IMR-90 (cell line): ENCODE measurements at regions not wholly inside any gene's neighbourhood (a gene's known extent, or its start where the extent isn't known, plus 50 kb on each side); places are given as distances from the start of the nearest gene placed in this dataset.

Experiments
- CEBPB ChIP-seq: IDR thresholded peaks from 2 replicates; pipeline ENCODE4 v1.6.1; 2012; ENCODE audit warnings: low read depth, low read length, improper control_type of control experiment
- CTCF ChIP-seq: conservative IDR thresholded peaks from 2 replicates; pipeline ENCODE4 v1.5.1; 2012; ENCODE audit warnings: mild to moderate bottlenecking, low read depth, low read length, improper control_type of control experiment
- MAZ ChIP-seq: IDR thresholded peaks from 2 replicates; pipeline ENCODE4 v1.6.1; 2012; ENCODE audit warnings: low read depth, mild to moderate bottlenecking, low read length, improper control_type of control experiment, moderate library complexity, borderline replicate concordance
- MXI1 ChIP-seq: IDR thresholded peaks from 2 replicates; pipeline ENCODE4 v1.6.1; 2012; ENCODE audit warnings: low read depth, mild to moderate bottlenecking, low read length, moderate library complexity, borderline replicate concordance
- POLR2A ChIP-seq: IDR thresholded peaks from 2 replicates; pipeline ENCODE4 v1.6.1; 2012; ENCODE audit warnings: mild to moderate bottlenecking, low read depth, low read length
- RAD21 ChIP-seq: IDR thresholded peaks from 2 replicates; pipeline ENCODE4 v1.6.1; 2012; ENCODE audit warnings: low read length, improper control_type of control experiment
- SMC3 ChIP-seq: fragments of 150-350 bp; IDR thresholded peaks from 2 replicates; pipeline ENCODE4 v1.6.1; 2016; ENCODE audit warnings: low read depth, mild to moderate bottlenecking, antibody characterized with exemption, low read length, moderate library complexity
- USF2 ChIP-seq: fragments of 150-350 bp; IDR thresholded peaks from 2 replicates; pipeline ENCODE4 v1.6.1; 2017; ENCODE audit warnings: mild to moderate bottlenecking, antibody characterized with exemption, low read length, low read depth

- TF ChIP-seq POLR2A (no peak), CTCF (no peak), SMC3 (no peak), CEBPB (no peak), MXI1 (no peak), USF2 (no peak), MAZ (no peak), RAD21 (no peak)
These were observed 474.0 kb downstream of the TFAP2B start for GRCh38 chr6:51292659-51293058.
